ENCODE measurements at regions not wholly inside any gene's neighbourhood (a gene's known extent, or its start where the extent isn't known, plus 50 kb on each side); places are given as distances from the start of the nearest gene placed in this dataset.

- no peak for TF ChIP-seq MAX (IDR thresholded peaks at IDR 0.05)
- TF ChIP-seq, protein P1, sequence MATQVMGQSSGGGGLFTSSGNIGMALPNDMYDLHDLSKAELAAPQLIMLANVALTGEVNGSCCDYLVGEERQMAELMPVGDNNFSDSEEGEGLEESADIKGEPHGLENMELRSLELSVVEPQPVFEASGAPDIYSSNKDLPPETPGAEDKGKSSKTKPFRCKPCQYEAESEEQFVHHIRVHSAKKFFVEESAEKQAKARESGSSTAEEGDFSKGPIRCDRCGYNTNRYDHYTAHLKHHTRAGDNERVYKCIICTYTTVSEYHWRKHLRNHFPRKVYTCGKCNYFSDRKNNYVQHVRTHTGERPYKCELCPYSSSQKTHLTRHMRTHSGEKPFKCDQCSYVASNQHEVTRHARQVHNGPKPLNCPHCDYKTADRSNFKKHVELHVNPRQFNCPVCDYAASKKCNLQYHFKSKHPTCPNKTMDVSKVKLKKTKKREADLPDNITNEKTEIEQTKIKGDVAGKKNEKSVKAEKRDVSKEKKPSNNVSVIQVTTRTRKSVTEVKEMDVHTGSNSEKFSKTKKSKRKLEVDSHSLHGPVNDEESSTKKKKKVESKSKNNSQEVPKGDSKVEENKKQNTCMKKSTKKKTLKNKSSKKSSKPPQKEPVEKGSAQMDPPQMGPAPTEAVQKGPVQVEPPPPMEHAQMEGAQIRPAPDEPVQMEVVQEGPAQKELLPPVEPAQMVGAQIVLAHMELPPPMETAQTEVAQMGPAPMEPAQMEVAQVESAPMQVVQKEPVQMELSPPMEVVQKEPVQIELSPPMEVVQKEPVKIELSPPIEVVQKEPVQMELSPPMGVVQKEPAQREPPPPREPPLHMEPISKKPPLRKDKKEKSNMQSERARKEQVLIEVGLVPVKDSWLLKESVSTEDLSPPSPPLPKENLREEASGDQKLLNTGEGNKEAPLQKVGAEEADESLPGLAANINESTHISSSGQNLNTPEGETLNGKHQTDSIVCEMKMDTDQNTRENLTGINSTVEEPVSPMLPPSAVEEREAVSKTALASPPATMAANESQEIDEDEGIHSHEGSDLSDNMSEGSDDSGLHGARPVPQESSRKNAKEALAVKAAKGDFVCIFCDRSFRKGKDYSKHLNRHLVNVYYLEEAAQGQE (IDR thresholded peaks at IDR 0.05; ENCODE audit: low read depth) = no peak
- TF ChIP-seq NFIC (IDR thresholded peaks at IDR 0.05) = no peak
- TF ChIP-seq EP300 (IDR thresholded peaks at IDR 0.05; ENCODE audit: borderline replicate concordance) = no peak
- TF ChIP-seq CREB1 (IDR thresholded peaks at IDR 0.05; ENCODE audit: low read depth) = no peak
- TF ChIP-seq TEAD4 (IDR thresholded peaks at IDR 0.05) = no peak
- no peak for TF ChIP-seq YY1 (IDR thresholded peaks at IDR 0.05; ENCODE audit: low read depth)
- TF ChIP-seq, protein P2, sequence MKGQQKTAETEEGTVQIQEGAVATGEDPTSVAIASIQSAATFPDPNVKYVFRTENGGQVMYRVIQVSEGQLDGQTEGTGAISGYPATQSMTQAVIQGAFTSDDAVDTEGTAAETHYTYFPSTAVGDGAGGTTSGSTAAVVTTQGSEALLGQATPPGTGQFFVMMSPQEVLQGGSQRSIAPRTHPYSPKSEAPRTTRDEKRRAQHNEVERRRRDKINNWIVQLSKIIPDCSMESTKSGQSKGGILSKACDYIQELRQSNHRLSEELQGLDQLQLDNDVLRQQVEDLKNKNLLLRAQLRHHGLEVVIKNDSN (IDR thresholded peaks at IDR 0.05) = no peak
- no peak for TF ChIP-seq ZBTB7A (IDR thresholded peaks at IDR 0.05; ENCODE audit: low read depth)
- no peak for TF ChIP-seq CEBPB (IDR thresholded peaks at IDR 0.05)
- TF ChIP-seq FOXM1 (IDR thresholded peaks at IDR 0.05; ENCODE audit: borderline replicate concordance, low read depth) = no peak
- no peak for TF ChIP-seq RAD21 (IDR thresholded peaks at IDR 0.05; ENCODE audit: low read depth)
- no peak for TF ChIP-seq TCF12 (IDR thresholded peaks at IDR 0.05; ENCODE audit: low read depth)
- TF ChIP-seq TAF1 (IDR thresholded peaks at IDR 0.05; ENCODE audit: low read depth) = no peak
- TF ChIP-seq EGR1 (IDR thresholded peaks at IDR 0.05) = no peak
These were observed 111.4 kb downstream of the THNSL2 start for GRCh38 chr2:88281302-88282217.

GRCh38 chr2:88269836-88270235 lies 99.7 kb downstream of the THNSL2 start:
- TF ChIP-seq EGR1 (IDR thresholded peaks at IDR 0.05) (no peak), TEAD4 (IDR thresholded peaks at IDR 0.05) (no peak), EP300 (IDR thresholded peaks at IDR 0.05; ENCODE audit: borderline replicate concordance) (no peak), FOXM1 (IDR thresholded peaks at IDR 0.05; ENCODE audit: borderline replicate concordance, low read depth) (no peak)

- TF ChIP-seq YY1 (IDR thresholded peaks at IDR 0.05; ENCODE audit: low read depth) (no peak), EP300 (IDR thresholded peaks at IDR 0.05; ENCODE audit: borderline replicate concordance) (no peak), FOXM1 (IDR thresholded peaks at IDR 0.05; ENCODE audit: borderline replicate concordance, low read depth) (no peak), TEAD4 (IDR thresholded peaks at IDR 0.05) (no peak), RAD21 (IDR thresholded peaks at IDR 0.05; ENCODE audit: low read depth) (no peak), CREB1 (IDR thresholded peaks at IDR 0.05; ENCODE audit: low read depth) (no peak), NFIC (IDR thresholded peaks at IDR 0.05) (no peak), EGR1 (IDR thresholded peaks at IDR 0.05) (no peak), MAX (IDR thresholded peaks at IDR 0.05) (no peak), TCF12 (IDR thresholded peaks at IDR 0.05; ENCODE audit: low read depth) (no peak), CEBPB (IDR thresholded peaks at IDR 0.05) (no peak), TAF1 (IDR thresholded peaks at IDR 0.05; ENCODE audit: low read depth) (no peak), ZBTB7A (IDR thresholded peaks at IDR 0.05; ENCODE audit: low read depth) (no peak)
- TF ChIP-seq, protein P2 (IDR thresholded peaks at IDR 0.05) = no peak
- TF ChIP-seq, protein P1 (IDR thresholded peaks at IDR 0.05; ENCODE audit: low read depth) = no peak
These were observed 95.5 kb downstream of the THNSL2 start for GRCh38 chr2:88265352-88266303.

GRCh38 chr2:88263861-88264260 lies 93.7 kb downstream of the THNSL2 start:
- TF ChIP-seq, protein P1 (IDR thresholded peaks at IDR 0.05; ENCODE audit: low read depth) = no peak
- TF ChIP-seq TCF12 (IDR thresholded peaks at IDR 0.05; ENCODE audit: low read depth) = no peak
- no peak for TF ChIP-seq MAX (IDR thresholded peaks at IDR 0.05)
- TF ChIP-seq TEAD4 (IDR thresholded peaks at IDR 0.05) = no peak
- no peak for TF ChIP-seq TAF1 (IDR thresholded peaks at IDR 0.05; ENCODE audit: low read depth)
- TF ChIP-seq, protein P2 (IDR thresholded peaks at IDR 0.05) = no peak
- TF ChIP-seq CREB1 (IDR thresholded peaks at IDR 0.05; ENCODE audit: low read depth) = no peak
- TF ChIP-seq CEBPB (IDR thresholded peaks at IDR 0.05) = no peak
- TF ChIP-seq EP300 (IDR thresholded peaks at IDR 0.05; ENCODE audit: borderline replicate concordance) = no peak
- TF ChIP-seq YY1 (IDR thresholded peaks at IDR 0.05; ENCODE audit: low read depth) = no peak
- TF ChIP-seq NFIC (IDR thresholded peaks at IDR 0.05) = no peak
- TF ChIP-seq ZBTB7A (IDR thresholded peaks at IDR 0.05; ENCODE audit: low read depth) = no peak
- no peak for TF ChIP-seq RAD21 (IDR thresholded peaks at IDR 0.05; ENCODE audit: low read depth)
- TF ChIP-seq EGR1 (IDR thresholded peaks at IDR 0.05) = no peak
- no peak for TF ChIP-seq FOXM1 (IDR thresholded peaks at IDR 0.05; ENCODE audit: borderline replicate concordance, low read depth)
